Progenitor cell of endocrine pancreas (in vitro differentiated cells): ENCODE measurements at regions not wholly inside any gene's neighbourhood (a gene's known extent, or its start where the extent isn't known, plus 50 kb on each side); places are given as distances from the start of the nearest gene placed in this dataset.

Source experiments
- DNase-seq: peaks from one replicate; pipeline ENCODE4 v3.0.0; 2021; ENCODE audit warnings: low spot score; ENCODE audit not compliant: unreplicated experiment
- H3K27ac Mint-ChIP-seq: 2 replicates; pipeline ENCODE4 v1.8.0; 2021; ENCODE audit warnings: mild to moderate bottlenecking, moderate library complexity, mixed read lengths
- H3K27me3 Mint-ChIP-seq: 2 replicates; pipeline ENCODE4 v1.8.0; 2021; ENCODE audit warnings: mixed read lengths
- H3K36me3 Mint-ChIP-seq: 2 replicates; pipeline ENCODE4 v1.8.0; 2022; ENCODE audit warnings: mixed read lengths; ENCODE audit not compliant: insufficient read depth
- H3K4me1 Mint-ChIP-seq: 2 replicates; pipeline ENCODE4 v1.8.0; 2021; ENCODE audit warnings: low read depth, mixed read lengths
- H3K4me3 Mint-ChIP-seq: 2 replicates; pipeline ENCODE4 v1.8.0; 2021; ENCODE audit warnings: low read depth, mild to moderate bottlenecking, moderate library complexity, mixed read lengths
- H3K9me3 Mint-ChIP-seq: 2 replicates; pipeline ENCODE4 v1.8.0; 2021; ENCODE audit warnings: low read depth, mixed read lengths
- TF ChIP-seq, protein P1 (sequence below): fragments of 200-600 bp; sonication (generic); IDR thresholded peaks from one replicate; pipeline ENCODE4 v1.5.0; 2021; ENCODE audit warnings: antibody characterized with exemption, mild to moderate bottlenecking; ENCODE audit not compliant: unreplicated experiment

DNA sequence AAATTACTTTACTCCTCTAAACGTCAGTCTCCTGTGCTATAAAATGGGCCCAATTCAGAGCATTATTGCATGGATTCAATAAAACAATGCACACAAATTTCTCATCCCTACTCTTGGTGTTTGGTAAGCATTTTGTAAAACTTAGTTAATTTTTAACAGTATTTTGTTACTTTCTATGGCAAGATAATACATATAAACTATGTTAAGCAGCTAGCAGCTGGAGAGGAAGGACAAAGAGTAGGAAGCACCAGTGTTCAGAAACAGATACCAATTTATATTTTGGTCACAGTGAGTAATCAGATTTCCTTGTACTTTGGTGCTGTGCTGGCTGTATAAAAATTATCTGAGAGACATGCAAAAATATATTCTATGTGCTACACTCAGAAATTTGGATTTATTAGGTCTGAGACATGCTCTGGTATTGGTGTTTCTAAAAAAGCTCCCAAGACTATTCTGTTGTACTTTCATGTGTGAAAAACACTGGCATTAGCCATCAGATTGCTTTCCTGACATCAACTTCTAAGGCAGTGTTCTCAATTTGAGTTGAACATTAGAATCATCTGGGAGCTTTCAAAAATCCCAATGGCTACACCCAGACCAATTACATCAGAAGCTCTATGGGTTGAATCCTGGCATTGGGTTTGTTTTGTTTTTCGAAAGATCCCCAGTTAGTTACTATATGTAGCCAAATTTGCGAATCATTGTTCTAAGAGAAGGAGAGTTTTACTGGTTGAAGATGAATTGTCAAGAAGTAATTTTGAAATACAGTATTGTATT lies 100.3 kb upstream of the C1orf87 start:
- peaks cover 3% of the 10 kb centered on the region for H3K9me3 Mint-ChIP-seq
- no peaks in the 10 kb centered on the region for H3K36me3 Mint-ChIP-seq
- no peaks in the 10 kb centered on the region for H3K4me1 Mint-ChIP-seq
- no peaks in the 10 kb centered on the region for H3K27me3 Mint-ChIP-seq
- TF ChIP-seq, protein P1, sequence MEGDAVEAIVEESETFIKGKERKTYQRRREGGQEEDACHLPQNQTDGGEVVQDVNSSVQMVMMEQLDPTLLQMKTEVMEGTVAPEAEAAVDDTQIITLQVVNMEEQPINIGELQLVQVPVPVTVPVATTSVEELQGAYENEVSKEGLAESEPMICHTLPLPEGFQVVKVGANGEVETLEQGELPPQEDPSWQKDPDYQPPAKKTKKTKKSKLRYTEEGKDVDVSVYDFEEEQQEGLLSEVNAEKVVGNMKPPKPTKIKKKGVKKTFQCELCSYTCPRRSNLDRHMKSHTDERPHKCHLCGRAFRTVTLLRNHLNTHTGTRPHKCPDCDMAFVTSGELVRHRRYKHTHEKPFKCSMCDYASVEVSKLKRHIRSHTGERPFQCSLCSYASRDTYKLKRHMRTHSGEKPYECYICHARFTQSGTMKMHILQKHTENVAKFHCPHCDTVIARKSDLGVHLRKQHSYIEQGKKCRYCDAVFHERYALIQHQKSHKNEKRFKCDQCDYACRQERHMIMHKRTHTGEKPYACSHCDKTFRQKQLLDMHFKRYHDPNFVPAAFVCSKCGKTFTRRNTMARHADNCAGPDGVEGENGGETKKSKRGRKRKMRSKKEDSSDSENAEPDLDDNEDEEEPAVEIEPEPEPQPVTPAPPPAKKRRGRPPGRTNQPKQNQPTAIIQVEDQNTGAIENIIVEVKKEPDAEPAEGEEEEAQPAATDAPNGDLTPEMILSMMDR: no peak
- H3K27ac Mint-ChIP-seq: no peak overlapping the region
- DNase-seq: no peak
- no peak overlapping the region for H3K4me3 Mint-ChIP-seq

DNA sequence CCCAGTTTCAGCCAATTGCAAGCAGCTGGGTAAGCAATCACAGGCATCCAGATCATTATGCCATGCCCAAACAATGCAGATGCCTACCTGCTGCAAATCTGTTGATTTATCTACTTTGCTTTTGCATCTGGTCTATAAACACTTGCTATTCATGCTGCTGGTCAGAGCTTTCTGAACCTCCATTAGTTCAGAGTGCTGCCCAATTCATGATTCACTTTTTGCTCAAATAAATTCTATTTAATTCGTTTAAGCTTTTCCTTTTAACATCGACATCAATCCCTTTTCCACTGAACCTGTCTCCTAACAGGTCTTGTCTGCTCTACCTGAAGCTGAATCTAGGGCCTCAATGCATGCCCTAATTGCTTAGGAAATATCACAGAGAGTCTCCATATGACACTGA lies 99.4 kb upstream of the C1orf87 start:
- no peak for DNase-seq
- Mint-ChIP-seq H3K27me3 (no peaks in the 10 kb centered on the region), H3K4me3 (no peak overlapping the region), H3K27ac (no peak overlapping the region), H3K36me3 (no peaks in the 10 kb centered on the region), H3K4me1 (no peaks in the 10 kb centered on the region), H3K9me3 (peaks cover 3% of the 10 kb centered on the region)
- TF ChIP-seq, protein P1: no peak

DNA sequence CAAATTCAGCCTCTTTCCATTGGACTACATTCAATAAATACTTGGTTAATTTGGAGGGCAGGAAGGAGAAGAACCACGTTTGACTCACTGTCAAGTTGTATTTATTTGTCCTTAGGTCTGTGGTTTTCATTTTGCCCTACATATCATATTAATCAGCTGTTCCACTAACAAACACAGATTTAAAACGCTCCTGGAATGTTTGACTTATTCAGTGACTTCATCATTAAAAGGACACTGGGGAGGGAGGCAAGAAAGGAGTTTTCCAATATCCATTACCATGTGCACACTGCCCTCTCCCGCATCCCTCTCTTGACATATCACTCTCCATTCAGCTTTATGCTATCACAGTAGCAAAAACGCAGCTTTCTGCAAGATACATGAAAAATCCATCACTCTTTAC lies 98.2 kb upstream of the C1orf87 start:
- TF ChIP-seq, protein P1: no peak
- Mint-ChIP-seq H3K9me3 (peaks cover 3% of the 10 kb centered on the region), H3K4me3 (no peak overlapping the region), H3K36me3 (no peaks in the 10 kb centered on the region), H3K4me1 (no peaks in the 10 kb centered on the region), H3K27ac (no peak overlapping the region), H3K27me3 (peaks cover 6% of the 10 kb centered on the region)
- no peak for DNase-seq

DNA sequence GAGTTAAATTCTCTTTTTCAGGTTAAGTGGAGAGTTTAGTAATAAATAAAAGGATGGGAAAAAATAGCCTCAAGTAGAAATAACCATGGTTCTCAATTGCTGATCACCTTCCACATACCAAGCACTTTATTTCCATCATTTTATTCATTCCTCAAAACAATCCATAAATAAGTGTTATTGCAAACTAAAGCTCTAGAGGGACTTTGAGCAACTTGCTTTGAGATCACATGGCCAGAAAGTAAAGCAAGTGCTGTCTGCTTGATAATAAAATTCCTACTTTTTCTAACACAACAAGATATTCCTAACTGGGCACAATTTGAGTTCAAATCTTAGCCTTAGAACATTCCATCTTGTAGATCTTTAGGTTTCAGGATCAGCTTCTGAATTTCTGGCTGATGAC lies 97.1 kb upstream of the C1orf87 start:
- no peak overlapping the region for H3K4me3 Mint-ChIP-seq
- peaks cover 6% of the 10 kb centered on the region for H3K27me3 Mint-ChIP-seq
- no peak for DNase-seq
- H3K4me1 Mint-ChIP-seq: no peaks in the 10 kb centered on the region
- no peaks in the 10 kb centered on the region for H3K36me3 Mint-ChIP-seq
- peaks cover 3% of the 10 kb centered on the region for H3K9me3 Mint-ChIP-seq
- H3K27ac Mint-ChIP-seq: no peak overlapping the region
- TF ChIP-seq, protein P1: no peak

DNA sequence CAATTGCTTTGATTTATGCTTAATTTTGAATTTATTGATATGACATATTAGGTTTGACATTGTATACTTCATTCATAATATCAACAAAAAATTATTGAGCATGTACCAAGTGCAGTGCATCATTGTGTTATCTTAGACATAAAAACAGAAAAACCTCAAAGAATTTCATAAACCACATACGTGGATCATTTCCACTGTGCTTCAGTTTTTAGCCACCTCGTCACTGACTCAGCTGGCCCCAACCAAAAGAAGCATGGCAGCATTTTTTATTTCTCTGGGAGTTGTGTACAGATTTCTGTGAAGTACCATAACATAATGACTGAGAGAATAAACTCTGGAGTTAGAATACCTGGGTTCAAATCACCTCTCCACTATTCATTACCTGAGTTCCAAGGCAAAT lies 95.6 kb upstream of the C1orf87 start:
- no peaks in the 10 kb centered on the region for H3K36me3 Mint-ChIP-seq
- no peak overlapping the region for H3K4me3 Mint-ChIP-seq
- peaks cover 3% of the 10 kb centered on the region for H3K9me3 Mint-ChIP-seq
- TF ChIP-seq, protein P1: no peak
- peaks cover 6% of the 10 kb centered on the region for H3K27me3 Mint-ChIP-seq
- no peak for DNase-seq
- no peak overlapping the region for H3K27ac Mint-ChIP-seq
- H3K4me1 Mint-ChIP-seq: peaks cover 5% of the 10 kb centered on the region
